ENCODE measurements at regions not wholly inside any gene's neighbourhood (a gene's known extent, or its start where the extent isn't known, plus 50 kb on each side); places are given as distances from the start of the nearest gene placed in this dataset.

DNA sequence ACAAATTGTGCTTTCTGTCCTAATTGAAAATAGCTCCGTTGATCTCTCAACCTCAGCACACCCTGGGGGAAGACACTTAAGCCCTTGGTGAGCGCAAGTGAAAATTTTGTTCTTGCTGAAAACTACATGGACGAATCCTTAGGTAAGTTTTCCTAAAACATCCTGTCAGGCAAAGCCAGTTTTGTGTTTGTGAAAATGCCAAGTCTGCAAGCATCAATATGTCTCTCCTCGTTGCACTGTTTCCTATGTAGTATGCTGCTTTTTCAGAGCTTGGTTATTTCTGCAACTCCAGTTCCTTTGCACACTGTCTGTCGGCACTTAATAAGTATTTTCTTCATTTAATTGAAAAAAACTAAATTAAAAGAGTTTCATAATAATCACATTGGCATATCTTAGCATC is 146.9 kb upstream of the POU3F3 start:
- Histone ChIP-seq H3K4me3 (replicated peaks in 1 of 3; ENCODE audit: insufficient read depth in 1 of 3, low read depth in 2 of 3, low read length in 3 of 3) (no peak overlapping the region), H3K4me1 (ENCODE audit: insufficient read depth, low read length) (no peaks in the 10 kb centered on the region), H3K79me2 (ENCODE audit: insufficient read depth, low read length) (no peaks in the 10 kb centered on the region), H3K27ac (ENCODE audit: extremely low read length, insufficient read depth, low read length) (no peak overlapping the region), H3K27me3 (ENCODE audit: control insufficient read depth in 1 of 2, insufficient read depth in 2 of 2, low read length in 2 of 2) (peaks cover 0 to 22% of the 10 kb centered on the region in 2 experiments; a peak in 3 of 5 replicates), H2AFZ (ENCODE audit: low read length) (no peak overlapping the region), H3K36me3 (replicated peaks in 1 of 2; ENCODE audit: control insufficient read depth in 1 of 2, insufficient read depth in 2 of 2, low read length in 2 of 2) (no peaks in the 10 kb centered on the region), H4K20me1 (ENCODE audit: insufficient read depth, low read length) (no peaks in the 10 kb centered on the region), H3K4me2 (ENCODE audit: low read depth, low read length) (no peak overlapping the region), H3K9me3 (ENCODE audit: low read length) (no peaks in the 10 kb centered on the region), H3K9ac (ENCODE audit: insufficient read depth, low read depth, low read length) (no peak overlapping the region)
- BruUV-seq (replicated peaks): no TSS peak
- ChIA-PET CTCF (ENCODE audit: low intra/inter-chr PET ratio, low total read pairs) (no interaction called here), POLR2A (no interaction called here)
- in situ Hi-C loops (cut with HindIII; ENCODE audit: extremely low pct_ligation_motif_present, low pct_unique_long_range_greater_than_20kb) (no loop called here), intact Hi-C loops (cut with micrococcal nuclease; ENCODE audit: unreplicated experiment) (no loop called here)
- DNase-seq (ENCODE audit: low spot score): no peak
- ATAC-seq: no peak
- no peak for FAIRE-seq
- 13% methylated on average over 5 of the region's 5 CpGs for WGBS (ENCODE audit: low lambda C conversion rate)
- TF ChIP-seq ZNF790 (CRISPR knock-in tag; IDR thresholded peaks at IDR 0.05; ENCODE audit: borderline replicate concordance) (no peak), PHF20 (CRISPR knock-in tag; IDR thresholded peaks at IDR 0.05) (no peak), RERE (CRISPR knock-in tag; IDR thresholded peaks at IDR 0.05; ENCODE audit: low read depth) (no peak), ZNF878 (CRISPR knock-in tag; IDR thresholded peaks at IDR 0.05) (no peak), HHEX (CRISPR knock-in tag; IDR thresholded peaks at IDR 0.05) (no peak), HIC2 (CRISPR knock-in tag; IDR thresholded peaks at IDR 0.05; ENCODE audit: low read depth) (no peak), MLXIP (CRISPR knock-in tag; IDR thresholded peaks at IDR 0.05; ENCODE audit: borderline replicate concordance) (no peak), ZSCAN9 (CRISPR knock-in tag; IDR thresholded peaks at IDR 0.05; ENCODE audit: borderline replicate concordance) (no peak), EED (CRISPR knock-in tag; IDR thresholded peaks at IDR 0.05) (no peak), ZNF652 (CRISPR knock-in tag; IDR thresholded peaks at IDR 0.05; ENCODE audit: borderline replicate concordance, low read depth) (no peak), POGZ (CRISPR knock-in tag; IDR thresholded peaks at IDR 0.05) (no peak), GPN1 (CRISPR knock-in tag; IDR thresholded peaks at IDR 0.05; ENCODE audit: borderline replicate concordance) (no peak), ZNF329 (CRISPR knock-in tag; IDR thresholded peaks at IDR 0.05; ENCODE audit: low read depth) (no peak), GFI1 (CRISPR knock-in tag; IDR thresholded peaks at IDR 0.05; ENCODE audit: borderline replicate concordance) (no peak)
- TF ChIP-seq, protein P1, sequence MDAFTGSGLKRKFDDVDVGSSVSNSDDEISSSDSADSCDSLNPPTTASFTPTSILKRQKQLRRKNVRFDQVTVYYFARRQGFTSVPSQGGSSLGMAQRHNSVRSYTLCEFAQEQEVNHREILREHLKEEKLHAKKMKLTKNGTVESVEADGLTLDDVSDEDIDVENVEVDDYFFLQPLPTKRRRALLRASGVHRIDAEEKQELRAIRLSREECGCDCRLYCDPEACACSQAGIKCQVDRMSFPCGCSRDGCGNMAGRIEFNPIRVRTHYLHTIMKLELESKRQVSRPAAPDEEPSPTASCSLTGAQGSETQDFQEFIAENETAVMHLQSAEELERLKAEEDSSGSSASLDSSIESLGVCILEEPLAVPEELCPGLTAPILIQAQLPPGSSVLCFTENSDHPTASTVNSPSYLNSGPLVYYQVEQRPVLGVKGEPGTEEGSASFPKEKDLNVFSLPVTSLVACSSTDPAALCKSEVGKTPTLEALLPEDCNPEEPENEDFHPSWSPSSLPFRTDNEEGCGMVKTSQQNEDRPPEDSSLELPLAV (CRISPR knock-in tag; conservative IDR thresholded peaks at IDR 0.05; ENCODE audit: low read depth): no peak

Measured in HepG2 (cell line).